ENCODE measurements at regions not wholly inside any gene's neighbourhood (a gene's known extent, or its start where the extent isn't known, plus 50 kb on each side); places are given as distances from the start of the nearest gene placed in this dataset.

GRCh38 chr3:22989716-22990115 is 213.4 kb upstream of the UBE2E2 start:
- TF ChIP-seq POLR2AphosphoS5 (IDR thresholded peaks at IDR 0.05; ENCODE audit: low read depth, low read length) (no peak), TAF1 (IDR thresholded peaks at IDR 0.05; ENCODE audit: borderline replicate concordance, insufficient read depth, low read length) (no peak), SIN3A (IDR thresholded peaks at IDR 0.05; ENCODE audit: borderline replicate concordance, insufficient read depth, low read length) (no peak), FOXP2 (optimal IDR thresholded peaks at IDR 0.05; ENCODE audit: borderline replicate concordance, extremely low read depth, extremely low read length, insufficient read depth) (no peak), REST (IDR thresholded peaks at IDR 0.05; ENCODE audit: insufficient read depth in 1 of 2, low read depth in 2 of 2, low read length in 2 of 2) (no peak)

- no peak for TF ChIP-seq REST (IDR thresholded peaks at IDR 0.05; ENCODE audit: insufficient read depth in 1 of 2, low read depth in 2 of 2, low read length in 2 of 2)
- no peak for TF ChIP-seq POLR2AphosphoS5 (IDR thresholded peaks at IDR 0.05; ENCODE audit: low read depth, low read length)
- TF ChIP-seq SIN3A (IDR thresholded peaks at IDR 0.05; ENCODE audit: borderline replicate concordance, insufficient read depth, low read length): no peak
- no peak for TF ChIP-seq TAF1 (IDR thresholded peaks at IDR 0.05; ENCODE audit: borderline replicate concordance, insufficient read depth, low read length)
- no peak for TF ChIP-seq FOXP2 (optimal IDR thresholded peaks at IDR 0.05; ENCODE audit: borderline replicate concordance, extremely low read depth, extremely low read length, insufficient read depth)
These were observed 212.6 kb upstream of the UBE2E2 start for GRCh38 chr3:22990291-22991200.

GRCh38 chr3:22994781-22995180 is 208.3 kb upstream of the UBE2E2 start:
- TF ChIP-seq TAF1 (IDR thresholded peaks at IDR 0.05; ENCODE audit: borderline replicate concordance, insufficient read depth, low read length) (no peak), SIN3A (IDR thresholded peaks at IDR 0.05; ENCODE audit: borderline replicate concordance, insufficient read depth, low read length) (no peak), REST (IDR thresholded peaks at IDR 0.05; ENCODE audit: insufficient read depth in 1 of 2, low read depth in 2 of 2, low read length in 2 of 2) (no peak), POLR2AphosphoS5 (IDR thresholded peaks at IDR 0.05; ENCODE audit: low read depth, low read length) (no peak), FOXP2 (optimal IDR thresholded peaks at IDR 0.05; ENCODE audit: borderline replicate concordance, extremely low read depth, extremely low read length, insufficient read depth) (no peak)

- no peak for TF ChIP-seq REST (IDR thresholded peaks at IDR 0.05; ENCODE audit: insufficient read depth in 1 of 2, low read depth in 2 of 2, low read length in 2 of 2)
- no peak for TF ChIP-seq SIN3A (IDR thresholded peaks at IDR 0.05; ENCODE audit: borderline replicate concordance, insufficient read depth, low read length)
- no peak for TF ChIP-seq FOXP2 (optimal IDR thresholded peaks at IDR 0.05; ENCODE audit: borderline replicate concordance, extremely low read depth, extremely low read length, insufficient read depth)
- TF ChIP-seq POLR2AphosphoS5 (IDR thresholded peaks at IDR 0.05; ENCODE audit: low read depth, low read length): no peak
- TF ChIP-seq TAF1 (IDR thresholded peaks at IDR 0.05; ENCODE audit: borderline replicate concordance, insufficient read depth, low read length): no peak
These were observed 206.1 kb upstream of the UBE2E2 start for GRCh38 chr3:22996920-22997571.
